H1 (cell line): ENCODE measurements at regions not wholly inside any gene's neighbourhood (a gene's known extent, or its start where the extent isn't known, plus 50 kb on each side); places are given as distances from the start of the nearest gene placed in this dataset.

ENCODE experiments used
- FOSL1 ChIP-seq: IDR thresholded peaks from 2 replicates; pipeline ENCODE4 v1.6.1; 2011; ENCODE audit warnings: mild to moderate bottlenecking, low read depth, low read length, moderate library complexity; ENCODE audit not compliant: insufficient read depth
- HDAC2 ChIP-seq, 2 experiments: fragments of 300-600 bp in 1 of 2; sonication (generic) in 1 of 2; IDR thresholded peaks; 2 replicates each; pipeline ENCODE4 v1.6.1; 2011 to 2012; ENCODE audit warnings: low read depth in 2 of 2, low read length in 2 of 2, mild to moderate bottlenecking in 2 of 2, moderate library complexity in 2 of 2, borderline replicate concordance in 1 of 2, inconsistent platforms in 1 of 2
- POLR2A ChIP-seq, 2 experiments: IDR thresholded peaks; 1 replicate in 1 of 2; 2 replicates in 1 of 2; pipeline ENCODE4 v1.6.1; 2011; ENCODE audit warnings: low read depth in 2 of 2, low read length in 2 of 2, mild to moderate bottlenecking in 2 of 2; ENCODE audit errors: control extremely low read depth in 1 of 2
- POLR2AphosphoS5 ChIP-seq: IDR thresholded peaks from 2 replicates; pipeline ENCODE4 v1.6.1; 2011; ENCODE audit warnings: low read depth, low read length
- TCF12 ChIP-seq: IDR thresholded peaks from 2 replicates; pipeline ENCODE4 v1.6.1; 2011; ENCODE audit warnings: low read depth, mild to moderate bottlenecking, low read length
- YY1 ChIP-seq: IDR thresholded peaks from 2 replicates; pipeline ENCODE4 v1.6.1; 2011; ENCODE audit warnings: low read depth, mild to moderate bottlenecking, low read length
- ZNF274 ChIP-seq: IDR thresholded peaks from 2 replicates; pipeline ENCODE4 v1.7.0; 2012; ENCODE audit warnings: low read length, borderline replicate concordance; ENCODE audit errors: extremely low read depth
- TF ChIP-seq, protein P1 (sequence below), 3 experiments: IDR thresholded peaks; 1 replicate in 2 of 3; 2 replicates in 1 of 3; pipeline versions ENCODE4 v1.5.1 to v1.6.1; 2011; ENCODE audit warnings: low read length in 3 of 3, mild to moderate bottlenecking in 3 of 3, inconsistent platforms in 2 of 3, low read depth in 1 of 3, moderate library complexity in 1 of 3; ENCODE audit not compliant: insufficient read depth in 1 of 3; ENCODE audit errors: control extremely low read depth in 1 of 3

GRCh38 chr6:40328386-40328985 is 258.7 kb downstream of the LRFN2 start:
- TF ChIP-seq FOSL1 (no peak), TCF12 (no peak), YY1 (0 out of 2 replicates have a peak, but pooled peaks have one; percentile 3), POLR2AphosphoS5 (no peak), ZNF274 (no peak), HDAC2 (IDR thresholded peaks at IDR 0.05; ENCODE audit: borderline replicate concordance in 1 of 2, low read depth in 2 of 2, low read length in 2 of 2) (no peak), POLR2A (IDR thresholded peaks at IDR 0.05; ENCODE audit: control extremely low read depth in 1 of 2, low read depth in 2 of 2, low read length in 2 of 2) (no peak)
- TF ChIP-seq, protein P1, sequence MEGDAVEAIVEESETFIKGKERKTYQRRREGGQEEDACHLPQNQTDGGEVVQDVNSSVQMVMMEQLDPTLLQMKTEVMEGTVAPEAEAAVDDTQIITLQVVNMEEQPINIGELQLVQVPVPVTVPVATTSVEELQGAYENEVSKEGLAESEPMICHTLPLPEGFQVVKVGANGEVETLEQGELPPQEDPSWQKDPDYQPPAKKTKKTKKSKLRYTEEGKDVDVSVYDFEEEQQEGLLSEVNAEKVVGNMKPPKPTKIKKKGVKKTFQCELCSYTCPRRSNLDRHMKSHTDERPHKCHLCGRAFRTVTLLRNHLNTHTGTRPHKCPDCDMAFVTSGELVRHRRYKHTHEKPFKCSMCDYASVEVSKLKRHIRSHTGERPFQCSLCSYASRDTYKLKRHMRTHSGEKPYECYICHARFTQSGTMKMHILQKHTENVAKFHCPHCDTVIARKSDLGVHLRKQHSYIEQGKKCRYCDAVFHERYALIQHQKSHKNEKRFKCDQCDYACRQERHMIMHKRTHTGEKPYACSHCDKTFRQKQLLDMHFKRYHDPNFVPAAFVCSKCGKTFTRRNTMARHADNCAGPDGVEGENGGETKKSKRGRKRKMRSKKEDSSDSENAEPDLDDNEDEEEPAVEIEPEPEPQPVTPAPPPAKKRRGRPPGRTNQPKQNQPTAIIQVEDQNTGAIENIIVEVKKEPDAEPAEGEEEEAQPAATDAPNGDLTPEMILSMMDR (IDR thresholded peaks at IDR 0.05; ENCODE audit: control extremely low read depth in 1 of 3, insufficient read depth in 1 of 3, low read depth in 1 of 3, low read length in 3 of 3): peak; percentile 88 to 99 (median 93)
